IMR-90 (cell line): ENCODE measurements at regions not wholly inside any gene's neighbourhood (a gene's known extent, or its start where the extent isn't known, plus 50 kb on each side); places are given as distances from the start of the nearest gene placed in this dataset.

Source experiments
- ATAC-seq: fragments of 200-7000 bp; cut with Tn5 transposase; 2 replicates; pipeline ENCODE4 v1.9.1; 2020; ENCODE audit warnings: low read depth, mild to moderate bottlenecking, moderate library complexity
- BruUV-seq: library from RNA; stranded (reverse); fragments of 400-500 nt; replicated peaks from 2 replicates; lab custom pipeline; 2021; lab: Mats Ljungman, UMichigan
- CTCF ChIA-PET: fragments of 300-600 bp; formaldehyde crosslinking; extraction: SDS; loops from one replicate; lab custom pipeline; 2021; ENCODE audit warnings: antibody characterized with exemption; lab: Yijun Ruan, JAX
- POLR2A ChIA-PET: fragments of 300-600 bp; sonication (Branson Sonifier 250); formaldehyde crosslinking; loops from one replicate; lab custom pipeline; 2022; ENCODE audit warnings: antibody characterized with exemption; ENCODE audit not compliant: unreplicated experiment; lab: Charles Lee
- DNase-seq: peaks from one replicate; pipeline ENCODE4 v3.0.0; 2013
- H2AFZ ChIP-seq: replicated peaks from 2 replicates; pipeline ENCODE3; 2013; ENCODE audit warnings: low read length, mild to moderate bottlenecking; ENCODE audit not compliant: poor library complexity
- H2AK5ac ChIP-seq: 2 replicates; pipeline ENCODE4 v1.6.1; 2013; ENCODE audit warnings: low read depth, low read length, inconsistent platforms
- H2AK9ac ChIP-seq: replicated peaks from 2 replicates; pipeline ENCODE3; 2013; ENCODE audit warnings: mild to moderate bottlenecking, low read depth, low read length, moderate library complexity; ENCODE audit not compliant: poor library complexity
- H2BK120ac ChIP-seq: 2 replicates; pipeline ENCODE4 v1.6.1; 2013; ENCODE audit warnings: low read depth, low read length, inconsistent platforms
- H2BK15ac ChIP-seq: 3 replicates; pipeline ENCODE4 v1.6.1; 2013; ENCODE audit warnings: low read depth, low read length, inconsistent platforms
- H2BK20ac ChIP-seq: 2 replicates; pipeline ENCODE4 v1.6.1; 2013; ENCODE audit warnings: low read depth, mild to moderate bottlenecking, inconsistent platforms, low read length, moderate library complexity
- H2BK5ac ChIP-seq: 2 replicates; pipeline ENCODE4 v1.6.1; 2013; ENCODE audit warnings: mild to moderate bottlenecking, low read depth, low read length, inconsistent platforms; ENCODE audit not compliant: poor library complexity, severe bottlenecking
- H3K14ac ChIP-seq: replicated peaks from 2 replicates; pipeline ENCODE4 v1.6.1; 2013; ENCODE audit warnings: low read depth, low read length, inconsistent platforms
- H3K18ac ChIP-seq: 2 replicates; pipeline ENCODE4 v1.6.1; 2013; ENCODE audit warnings: low read depth, low read length, control low read depth
- H3K23ac ChIP-seq: 2 replicates; pipeline ENCODE4 v1.6.1; 2013; ENCODE audit warnings: low read depth, low read length, inconsistent platforms
- H3K27ac ChIP-seq: 2 replicates; pipeline ENCODE4 v1.5.1; 2013; ENCODE audit warnings: mild to moderate bottlenecking, control low read depth, low read length; ENCODE audit not compliant: insufficient read depth
- H3K27me3 ChIP-seq: 2 replicates; pipeline ENCODE4 v1.6.1; 2013; ENCODE audit warnings: low read length; ENCODE audit not compliant: control insufficient read depth, insufficient read depth
- H3K36me3 ChIP-seq: 2 replicates; pipeline ENCODE4 v1.6.1; 2013; ENCODE audit warnings: low read length, mixed read lengths; ENCODE audit not compliant: control insufficient read depth, insufficient read depth
- H3K4ac ChIP-seq: 2 replicates; pipeline ENCODE4 v1.6.1; 2013; ENCODE audit warnings: low read depth, low read length, inconsistent platforms
- H3K4me1 ChIP-seq: 2 replicates; pipeline ENCODE4 v1.6.1; 2013; ENCODE audit warnings: low read length, mixed read lengths; ENCODE audit not compliant: control insufficient read depth, insufficient read depth
- H3K4me2 ChIP-seq: 2 replicates; pipeline ENCODE4 v1.6.1; 2013; ENCODE audit warnings: low read depth, mild to moderate bottlenecking, control low read depth, low read length, moderate library complexity
- H3K4me3 ChIP-seq: 2 replicates; pipeline ENCODE4 v1.5.1; 2013; ENCODE audit warnings: low read depth, mild to moderate bottlenecking, control low read depth, low read length, moderate library complexity; ENCODE audit not compliant: insufficient read depth
- H3K56ac ChIP-seq: 2 replicates; pipeline ENCODE4 v1.6.1; 2013; ENCODE audit warnings: low read length, inconsistent platforms; ENCODE audit not compliant: insufficient read depth; ENCODE audit errors: extremely low read depth
- H3K79me1 ChIP-seq, 2 experiments: 2 replicates each; pipeline ENCODE4 v1.6.1; 2013; ENCODE audit warnings: low read length in 2 of 2, inconsistent platforms in 1 of 2, low read depth in 1 of 2
- H3K9ac ChIP-seq: 2 replicates; pipeline ENCODE4 v1.6.1; 2013; ENCODE audit warnings: low read depth, low read length, control low read depth
- H3K9me1 ChIP-seq: 2 replicates; pipeline ENCODE4 v1.6.1; 2013; ENCODE audit warnings: low read length, inconsistent platforms; ENCODE audit not compliant: insufficient read depth
- H3K9me3 ChIP-seq: 2 replicates; pipeline ENCODE4 v1.6.1; 2013; ENCODE audit warnings: low read length; ENCODE audit not compliant: control insufficient read depth, insufficient read depth
- H4K20me1 ChIP-seq: 2 replicates; pipeline ENCODE4 v1.6.1; 2013; ENCODE audit warnings: low read length, inconsistent platforms; ENCODE audit not compliant: insufficient read depth
- H4K5ac ChIP-seq: 2 replicates; pipeline ENCODE4 v1.6.1; 2013; ENCODE audit warnings: mild to moderate bottlenecking, low read depth, low read length, control low read depth
- H4K8ac ChIP-seq, 2 experiments: 2 replicates each; pipeline ENCODE4 v1.6.1; 2013; ENCODE audit warnings: low read depth in 2 of 2, low read length in 2 of 2, control low read depth in 1 of 2, inconsistent platforms in 1 of 2
- H4K91ac ChIP-seq: 2 replicates; pipeline ENCODE4 v1.6.1; 2013; ENCODE audit warnings: low read depth, low read length, inconsistent platforms; ENCODE audit not compliant: insufficient read depth
- BHLHE40 ChIP-seq: fragments of 150-350 bp; IDR thresholded peaks from 2 replicates; pipeline ENCODE4 v1.6.1; 2016; ENCODE audit warnings: mild to moderate bottlenecking, low read depth, low read length
- CEBPB ChIP-seq: IDR thresholded peaks from 2 replicates; pipeline ENCODE4 v1.6.1; 2012; ENCODE audit warnings: low read depth, low read length, improper control_type of control experiment
- FOS ChIP-seq: fragments of 150-350 bp; IDR thresholded peaks from 2 replicates; pipeline ENCODE4 v1.6.1; 2016; ENCODE audit warnings: low read depth, low read length
- MAFK ChIP-seq: IDR thresholded peaks from 2 replicates; pipeline ENCODE4 v1.6.1; 2012; ENCODE audit warnings: low read depth, low read length, improper control_type of control experiment
- MAZ ChIP-seq: IDR thresholded peaks from 2 replicates; pipeline ENCODE4 v1.6.1; 2012; ENCODE audit warnings: low read depth, mild to moderate bottlenecking, low read length, improper control_type of control experiment, moderate library complexity, borderline replicate concordance
- NFE2L2 ChIP-seq: fragments of 150-350 bp; IDR thresholded peaks from 2 replicates; pipeline ENCODE4 v1.6.1; 2016; ENCODE audit warnings: low read depth, mild to moderate bottlenecking, low read length
- POLR2A ChIP-seq: IDR thresholded peaks from 2 replicates; pipeline ENCODE4 v1.6.1; 2012; ENCODE audit warnings: mild to moderate bottlenecking, low read depth, low read length
- RAD21 ChIP-seq: IDR thresholded peaks from 2 replicates; pipeline ENCODE4 v1.6.1; 2012; ENCODE audit warnings: low read length, improper control_type of control experiment
- RCOR1 ChIP-seq: IDR thresholded peaks from 2 replicates; pipeline ENCODE4 v1.6.1; 2012; ENCODE audit warnings: mild to moderate bottlenecking, low read length, improper control_type of control experiment; ENCODE audit not compliant: insufficient replicate concordance
- RFX5 ChIP-seq: IDR thresholded peaks from 2 replicates; pipeline ENCODE4 v1.8.0; 2012; ENCODE audit warnings: low read depth, mild to moderate bottlenecking, low read length, moderate library complexity
- SMC3 ChIP-seq: fragments of 150-350 bp; IDR thresholded peaks from 2 replicates; pipeline ENCODE4 v1.6.1; 2016; ENCODE audit warnings: low read depth, mild to moderate bottlenecking, antibody characterized with exemption, low read length, moderate library complexity
- USF2 ChIP-seq: fragments of 150-350 bp; IDR thresholded peaks from 2 replicates; pipeline ENCODE4 v1.6.1; 2017; ENCODE audit warnings: mild to moderate bottlenecking, antibody characterized with exemption, low read length, low read depth
- WGBS, 2 experiments: methylation state at CpG; one replicate each; pipeline versions ENCODE4 v1.1.5 to v1.1.7; 2013; ENCODE audit warnings: missing lambda C conversion rate in 2 of 2; ENCODE audit not compliant: insufficient read length in 1 of 2; ENCODE audit errors: extremely low coverage in 2 of 2; 5-methylcytosine and 5-hydroxymethylcytosine counted together
- dilution Hi-C: fragments of 300-500 bp; cut with HindIII; formaldehyde crosslinking; loops from one replicate; pipeline ENCODE4 v1.14.3; 2018; ENCODE audit warnings: low sequenced_read_pairs; ENCODE audit not compliant: unreplicated experiment
- in situ Hi-C: fragments of 300-500 bp; cut with MboI; formaldehyde crosslinking; loops from 3 replicates; pipeline ENCODE4 v1.14.3; 2019; ENCODE audit warnings: low sequenced_read_pairs, inconsistent platforms, mixed read lengths
- intact Hi-C: fragments of 100-400 bp; cut with micrococcal nuclease; formaldehyde crosslinking; loops from 2 replicates; pipeline ENCODE4 v1.10.0; 2022

DNA sequence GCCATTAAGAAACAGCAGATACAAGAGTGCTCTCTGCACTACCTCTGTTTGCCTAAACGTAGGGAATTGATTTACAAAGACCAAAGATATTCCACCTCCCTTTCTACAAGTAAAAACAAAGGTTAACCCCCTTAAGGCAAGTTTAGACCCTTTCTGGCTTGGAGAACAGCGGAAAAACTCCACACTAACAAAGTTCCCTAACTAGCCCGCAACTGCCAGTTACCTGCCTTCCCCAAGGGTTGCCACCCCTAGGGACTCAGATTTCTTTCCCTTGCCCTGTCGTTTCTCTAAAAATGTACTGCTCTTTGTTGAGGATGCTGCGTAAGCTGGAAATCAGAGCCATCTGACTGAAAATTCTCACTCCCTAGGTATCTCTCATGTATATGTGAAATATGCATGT lies 627.5 kb upstream of the SOX11 start:
- Histone ChIP-seq H4K5ac (no peak overlapping the region), H3K18ac (no peak overlapping the region), H4K8ac (no peak overlapping the region), H3K4me3 (no peak overlapping the region), H3K9me1 (no peaks in the 10 kb centered on the region), H3K27ac (no peak overlapping the region), H3K4ac (no peak overlapping the region), H2BK20ac (no peak overlapping the region), H2BK15ac (no peak overlapping the region), H3K23ac (no peak overlapping the region), H3K27me3 (no peaks in the 10 kb centered on the region), H3K56ac (no peak overlapping the region), H2BK120ac (no peak overlapping the region), H4K20me1 (no peaks in the 10 kb centered on the region), H3K9me3 (peaks cover 11% of the 10 kb centered on the region), H4K91ac (no peak overlapping the region), H3K14ac (no peak overlapping the region), H3K4me2 (no peak overlapping the region), H2AFZ (no peak overlapping the region), H3K36me3 (no peaks in the 10 kb centered on the region), H2AK9ac (no peak overlapping the region), H2AK5ac (no peak overlapping the region), H3K9ac (no peak overlapping the region), H3K79me1 (no peaks in the 10 kb centered on the region), H3K4me1 (no peaks in the 10 kb centered on the region), H2BK5ac (no peak overlapping the region)
- ATAC-seq (no peak), DNase-seq (no peak)
- CTCF ChIA-PET: no interaction called here
- dilution Hi-C loops: no loop called here
- POLR2A ChIA-PET: no interaction called here
- intact Hi-C loops: no loop called here
- no TSS peak for BruUV-seq
- TF ChIP-seq MAFK: no peak
- TF ChIP-seq FOS: no peak
- TF ChIP-seq RCOR1: no peak
- TF ChIP-seq NFE2L2: no peak
- no peak for TF ChIP-seq MAZ
- TF ChIP-seq RAD21: no peak
- TF ChIP-seq CEBPB: no peak
- no peak for TF ChIP-seq BHLHE40
- no peak for TF ChIP-seq RFX5
- TF ChIP-seq POLR2A: no peak
- no peak for TF ChIP-seq USF2
- no peak for TF ChIP-seq SMC3
- no CpG with 5 or more reads among the region's 5 CpGs for WGBS, 2 experiments
- in situ Hi-C loops: no loop called here
